ENCODE measurements at regions not wholly inside any gene's neighbourhood (a gene's known extent, or its start where the extent isn't known, plus 50 kb on each side); places are given as distances from the start of the nearest gene placed in this dataset.

- Histone ChIP-seq H2AK5ac (ENCODE audit: insufficient read length, low read length) (no peak overlapping the region), H2BK5ac (ENCODE audit: insufficient read length, low read length) (no peak overlapping the region), H2BK20ac (ENCODE audit: low read depth, low read length, poor library complexity, severe bottlenecking) (no peak overlapping the region), H2BK15ac (ENCODE audit: low read depth, low read length) (no peak overlapping the region), H3K27ac (ENCODE audit: insufficient read length, low read depth, low read length) (no peak overlapping the region), H3K9me3 (ENCODE audit: control insufficient read depth, low read depth, low read length) (no peaks in the 10 kb centered on the region), H3K4me1 (ENCODE audit: insufficient read depth, low read length) (no peaks in the 10 kb centered on the region), H2AFZ (ENCODE audit: low read length) (no peak overlapping the region), H4K20me1 (ENCODE audit: control insufficient read depth, insufficient read depth, insufficient read length) (no peaks in the 10 kb centered on the region), H2BK120ac (ENCODE audit: low read depth, low read length, poor library complexity, severe bottlenecking) (no peak overlapping the region), H3K4me2 (ENCODE audit: insufficient read depth, insufficient read length, low read length) (no peak overlapping the region), H3K79me1 (ENCODE audit: insufficient read depth, low read depth, low read length, poor library complexity, severe bottlenecking) (no peaks in the 10 kb centered on the region), H3K56ac (ENCODE audit: insufficient read length, low read depth, low read length) (no peak overlapping the region), H3K9ac (ENCODE audit: extremely low read depth, insufficient read length, low read length) (no peak overlapping the region), H3T11ph (ENCODE audit: low read length) (no peak overlapping the region), H3K79me2 (ENCODE audit: insufficient read depth, low read length) (no peaks in the 10 kb centered on the region), H4K5ac (ENCODE audit: insufficient read length, low read depth, low read length) (no peak overlapping the region), H4K91ac (ENCODE audit: insufficient read length, low read depth, low read length) (no peak overlapping the region), H3K23ac (ENCODE audit: insufficient read length, low read depth, low read length) (no peak overlapping the region), H3K14ac (ENCODE audit: insufficient read depth, low read length) (no peak overlapping the region), H3K23me2 (ENCODE audit: insufficient read length, low read depth, low read length, poor library complexity, severe bottlenecking) (no peaks in the 10 kb centered on the region), H3K4ac (ENCODE audit: low read depth, low read length) (no peak overlapping the region), H3K27me3 (ENCODE audit: insufficient read depth, low read length) (no peaks in the 10 kb centered on the region), H2BK12ac (ENCODE audit: insufficient read length, low read depth, low read length) (no peak overlapping the region), H3K18ac (ENCODE audit: insufficient read length, low read depth, low read length) (no peak overlapping the region), H4K8ac (replicated peaks; ENCODE audit: insufficient read length, low read depth, low read length) (no peak overlapping the region)
- WGBS (ENCODE audit: extremely low coverage, insufficient read length, low lambda C conversion rate): no CpG with 5 or more reads among the region's 5 CpGs
- Mint-ChIP-seq H3K4me1 (peaks cover 0 to 4% of the 10 kb centered on the region in 2 experiments; a peak in 1 of 4 replicates), H3K9me3 (peaks cover 0 to 3% of the 10 kb centered on the region in 2 experiments; a peak in 1 of 5 replicates), H3K4me3 (no peak overlapping the region), H3K27me3 (ENCODE audit: low read depth) (peaks cover 5% of the 10 kb centered on the region), H3K36me3 (ENCODE audit: insufficient read depth in 1 of 3, low read depth in 3 of 3) (no peaks in the 10 kb centered on the region), H3K27ac (no peak overlapping the region)
- no peak for DNase-seq
- no peak for TF ChIP-seq CTCF (conservative IDR thresholded peaks at IDR 0.05)
Measured at GRCh38 chr2:133878326-133878725, 310.1 kb upstream of the NCKAP5 start.
